Neural cell (in vitro differentiated cells): ENCODE measurements at regions not wholly inside any gene's neighbourhood (a gene's known extent, or its start where the extent isn't known, plus 50 kb on each side); places are given as distances from the start of the nearest gene placed in this dataset.

ENCODE experiments used
- H2AFZ ChIP-seq: fragments of 200-600, 300-800 bp; sonication (generic), shearing (Covaris generic); 2 replicates; pipeline ENCODE4 v1.6.0; 2014; ENCODE audit warnings: low read depth, mild to moderate bottlenecking, antibody characterized with exemption, low read length, moderate library complexity
- H3F3A ChIP-seq: fragments of 200-600 bp; shearing (Covaris generic); 2 replicates; pipeline ENCODE4 v1.6.1; 2016; ENCODE audit warnings: mild to moderate bottlenecking, moderate library complexity, mixed read lengths, antibody characterized with exemption, low read length; ENCODE audit not compliant: insufficient read depth, poor library complexity, severe bottlenecking
- H3K27ac ChIP-seq: fragments of 200-600, 300-800 bp; sonication (generic), shearing (Covaris generic); 2 replicates; pipeline ENCODE4 v1.5.1; 2014; ENCODE audit warnings: mild to moderate bottlenecking, low read length, moderate library complexity
- H3K27me3 ChIP-seq: fragments of 300-800, 200-600 bp; sonication (generic), shearing (Covaris generic); 2 replicates; pipeline ENCODE4 v1.6.0; 2014; ENCODE audit warnings: mild to moderate bottlenecking, low read depth, low read length, moderate library complexity; ENCODE audit not compliant: insufficient read depth
- H3K36me3 ChIP-seq: fragments of 300-800, 200-600 bp; sonication (generic), shearing (Covaris generic); 2 replicates; pipeline ENCODE4 v1.5.1; 2014; ENCODE audit warnings: mild to moderate bottlenecking, antibody characterized with exemption, low read length, moderate library complexity; ENCODE audit not compliant: insufficient read depth
- H3K4me2 ChIP-seq: fragments of 300-800, 200-600 bp; sonication (generic), shearing (Covaris generic); 2 replicates; pipeline ENCODE4 v1.6.0; 2014; ENCODE audit warnings: mild to moderate bottlenecking, low read length
- H3K4me3 ChIP-seq: fragments of 300-800, 200-600 bp; sonication (generic), shearing (Covaris generic); 2 replicates; pipeline ENCODE4 v1.5.1; 2014; ENCODE audit warnings: mild to moderate bottlenecking, low read length, moderate library complexity
- H3K79me2 ChIP-seq: fragments of 200-600 bp; shearing (Covaris generic); replicated peaks from 2 replicates; pipeline ENCODE4 v1.6.0; 2014; ENCODE audit warnings: mild to moderate bottlenecking, low read length, moderate library complexity; ENCODE audit not compliant: insufficient read depth
- H3K9ac ChIP-seq: fragments of 300-800, 200-600 bp; sonication (generic), shearing (Covaris generic); 2 replicates; pipeline ENCODE4 v1.6.1; 2016; ENCODE audit warnings: mild to moderate bottlenecking, low read length, mixed read lengths
- H3K9me2 ChIP-seq: fragments of 200-600 bp; shearing (Covaris generic); 2 replicates; pipeline ENCODE4 v1.6.1; 2016; ENCODE audit warnings: mild to moderate bottlenecking, low read length, mixed read lengths; ENCODE audit not compliant: insufficient read depth
- H3K9me3 ChIP-seq: fragments of 200-600, 300-800 bp; sonication (generic), shearing (Covaris generic); 2 replicates; pipeline ENCODE4 v1.6.1; 2016; ENCODE audit warnings: mild to moderate bottlenecking, mixed run types, low read length, moderate library complexity, mixed read lengths
- H4K20me1 ChIP-seq: fragments of 200-600 bp; shearing (Covaris generic); 2 replicates; pipeline ENCODE4 v1.6.1; 2016; ENCODE audit warnings: mild to moderate bottlenecking, mixed run types; ENCODE audit not compliant: insufficient read depth
- CTCF ChIP-seq: fragments of 450-650 bp; IDR thresholded peaks from 2 replicates; pipeline ENCODE4 v1.5.1; 2014; ENCODE audit warnings: antibody characterized with exemption, mild to moderate bottlenecking, moderate library complexity; ENCODE audit not compliant: poor library complexity, severe bottlenecking
- EP300 ChIP-seq: fragments of 450-650 bp; conservative IDR thresholded peaks from 2 replicates; pipeline ENCODE4 v1.6.1; 2014; ENCODE audit warnings: antibody characterized with exemption, mild to moderate bottlenecking, moderate library complexity; ENCODE audit not compliant: poor library complexity, severe bottlenecking
- EZH2 ChIP-seq: fragments of 200-600, 300-800 bp; shearing (Covaris generic), sonication (generic); IDR thresholded peaks from 2 replicates; pipeline ENCODE4 v1.6.1; 2014; ENCODE audit warnings: antibody characterized with exemption, low read length, borderline replicate concordance, mild to moderate bottlenecking; ENCODE audit not compliant: insufficient read depth, poor library complexity, severe bottlenecking
- MXI1 ChIP-seq: fragments of 450-650 bp; conservative IDR thresholded peaks from 2 replicates; pipeline ENCODE4 v1.6.1; 2014; ENCODE audit warnings: antibody characterized with exemption, mild to moderate bottlenecking; ENCODE audit not compliant: poor library complexity, severe bottlenecking
- POLR2AphosphoS5 ChIP-seq: IDR thresholded peaks from 2 replicates; pipeline ENCODE4 v1.6.1; 2012
- RAD21 ChIP-seq: fragments of 450-650 bp; conservative IDR thresholded peaks from 2 replicates; pipeline ENCODE4 v1.6.1; 2014; ENCODE audit warnings: antibody characterized with exemption, mild to moderate bottlenecking, moderate library complexity
- REST ChIP-seq: IDR thresholded peaks from 2 replicates; pipeline ENCODE4 v1.6.1; 2012; ENCODE audit warnings: borderline replicate concordance
- SMC3 ChIP-seq: fragments of 450-650 bp; conservative IDR thresholded peaks from 2 replicates; pipeline ENCODE4 v1.6.1; 2014; ENCODE audit warnings: antibody characterized with exemption, mild to moderate bottlenecking, moderate library complexity; ENCODE audit not compliant: poor library complexity
- TAF1 ChIP-seq: IDR thresholded peaks from 2 replicates; pipeline ENCODE4 v1.6.1; 2012; ENCODE audit warnings: low read depth

GRCh38 chr9:16152276-16153101 is 599.6 kb downstream of the CCDC171 start:
- Histone ChIP-seq H3K27me3 (no peaks in the 10 kb centered on the region), H3K36me3 (no peaks in the 10 kb centered on the region), H4K20me1 (no peaks in the 10 kb centered on the region), H3K4me3 (no peak overlapping the region), H3K9ac (no peak overlapping the region), H3K79me2 (no peaks in the 10 kb centered on the region), H2AFZ (no peak overlapping the region), H3K27ac (no peak overlapping the region), H3K4me2 (no peak overlapping the region), H3F3A (no peaks in the 10 kb centered on the region), H3K9me3 (no peaks in the 10 kb centered on the region), H3K9me2 (no peaks in the 10 kb centered on the region)
- no peak for TF ChIP-seq CTCF
- no peak for TF ChIP-seq TAF1
- no peak for TF ChIP-seq MXI1
- no peak for TF ChIP-seq REST
- no peak for TF ChIP-seq POLR2AphosphoS5
- TF ChIP-seq EP300: no peak
- no peak for TF ChIP-seq SMC3
- TF ChIP-seq RAD21: no peak
- no peak for TF ChIP-seq EZH2

DNA sequence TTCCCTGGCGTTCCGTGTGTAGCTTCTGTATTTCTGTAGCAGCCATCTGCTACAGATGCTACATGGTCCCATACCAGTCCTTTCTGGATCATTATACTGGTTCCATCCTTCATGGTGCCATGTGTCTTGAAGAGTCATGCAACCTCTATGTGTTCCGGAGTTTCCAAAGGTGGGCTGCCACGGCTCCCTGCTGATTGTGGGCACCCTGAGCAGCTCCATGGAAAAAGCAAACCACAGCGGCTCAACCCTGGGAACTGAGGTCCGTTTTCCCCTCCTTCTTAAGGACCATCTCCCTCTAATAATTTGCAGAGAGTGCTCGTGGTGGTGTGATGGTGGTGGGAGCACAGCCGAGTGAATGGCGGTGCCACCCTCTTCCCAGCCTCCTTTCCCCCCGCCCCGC is 600.4 kb downstream of the CCDC171 start:
- Histone ChIP-seq H3K79me2 (no peaks in the 10 kb centered on the region), H3K27ac (no peak overlapping the region), H2AFZ (no peak overlapping the region), H3K4me2 (no peak overlapping the region), H4K20me1 (no peaks in the 10 kb centered on the region), H3K36me3 (no peaks in the 10 kb centered on the region), H3K9me3 (no peaks in the 10 kb centered on the region), H3K27me3 (no peaks in the 10 kb centered on the region), H3K4me3 (no peak overlapping the region), H3K9ac (no peak overlapping the region), H3F3A (no peaks in the 10 kb centered on the region), H3K9me2 (no peaks in the 10 kb centered on the region)
- no peak for TF ChIP-seq MXI1
- no peak for TF ChIP-seq SMC3
- TF ChIP-seq POLR2AphosphoS5: no peak
- no peak for TF ChIP-seq CTCF
